Body of pancreas (tissue), 4 donors: ENCODE measurements at regions not wholly inside any gene's neighbourhood (a gene's known extent, or its start where the extent isn't known, plus 50 kb on each side); places are given as distances from the start of the nearest gene placed in this dataset.

ENCODE experiments used
- ATAC-seq: fragments of 150-250 bp; one replicate; pipeline ENCODE4 v1.9.1; 2016
- DNase-seq, 4 donors: peaks; one replicate each; pipeline ENCODE4 v3.0.0-alpha.2; 2019
- H3K27ac ChIP-seq, 4 donors: fragments of 200-600 bp; sonication (generic); 1 replicate in 3 of 4; 2 replicates in 1 of 4; pipeline versions ENCODE4 v1.5.1 to v1.6.1; 2016 to 2019; ENCODE audit warnings: mild to moderate bottlenecking in 1 of 4, mixed read lengths in 1 of 4, moderate library complexity in 1 of 4
- H3K27me3 ChIP-seq, 2 donors: fragments of 200-600 bp; sonication (generic); one replicate each; pipeline ENCODE4 v1.6.0; 2016; ENCODE audit warnings: mild to moderate bottlenecking in 1 of 2
- H3K36me3 ChIP-seq, 2 donors: fragments of 200-600 bp; sonication (generic); replicated peaks in 1 of 2; 2 replicates each; pipeline ENCODE4 v1.5.1; 2016; ENCODE audit warnings: low read depth in 2 of 2; ENCODE audit not compliant: insufficient read depth in 1 of 2
- H3K4me1 ChIP-seq: fragments of 200-600 bp; sonication (generic); one replicate; pipeline ENCODE4 v1.6.0; 2016
- H3K4me3 ChIP-seq, 2 donors: fragments of 200-600 bp; sonication (generic); 1 replicate in 1 of 2; 2 replicates in 1 of 2; pipeline ENCODE4 v1.5.1; 2016 to 2019
- H3K9me3 ChIP-seq, 3 donors: fragments of 200-600 bp; sonication (generic); 1 replicate in 2 of 3; 2 replicates in 1 of 3; pipeline ENCODE4 v1.5.1; 2016
- CTCF ChIP-seq, 7 experiments: fragments of 450-650 bp in 4 of 7; fragments of 200-600 bp in 3 of 7; sonication (generic) in 3 of 7; IDR thresholded peaks; one replicate each; pipeline ENCODE4 v1.5.1; 2016 to 2019; ENCODE audit warnings: antibody characterized with exemption in 7 of 7
- POLR2A ChIP-seq, 3 donors: fragments of 450-650 bp; IDR thresholded peaks; one replicate each; pipeline ENCODE4 v1.6.1; 2016; ENCODE audit warnings: antibody characterized with exemption in 3 of 3, mild to moderate bottlenecking in 2 of 3
- WGBS, 2 donors: methylation state at CpG; one replicate each; pipeline ENCODE4 v1.1.5; 2017; 5-methylcytosine and 5-hydroxymethylcytosine counted together
- intact Hi-C: fragments of 100-400 bp; cut with DNase I; formaldehyde crosslinking; loops from one replicate; pipeline ENCODE4 v1.15.1; 2023

DNA sequence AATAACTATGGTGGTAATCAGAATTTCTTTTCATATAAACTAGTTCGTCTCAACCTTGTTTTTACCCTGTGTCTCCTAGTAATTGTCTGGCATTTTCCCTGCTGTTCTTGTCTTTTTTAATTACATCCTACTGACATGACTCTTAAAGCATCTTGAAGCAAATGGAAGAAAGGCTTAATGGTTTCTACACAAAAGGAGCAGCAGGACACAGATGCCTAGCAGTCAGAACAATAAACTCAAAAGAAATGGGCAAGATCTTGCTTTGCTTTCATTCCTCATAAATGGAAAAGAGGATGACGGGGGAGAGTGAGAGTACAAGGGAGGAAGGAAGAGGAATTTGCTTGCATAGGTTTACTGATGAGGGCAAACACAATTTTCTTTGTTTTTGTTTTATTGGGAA lies 293.2 kb upstream of the EMCN start:
- intact Hi-C loops, result no loop called here
- DNase-seq (no peak), ATAC-seq (no peak)
- no peaks in the 10 kb centered on the region for H3K36me3 ChIP-seq
- H3K4me1 ChIP-seq, result no peaks in the 10 kb centered on the region
- no peak overlapping the region for H3K4me3 ChIP-seq
- no peaks in the 10 kb centered on the region for H3K9me3 ChIP-seq
- 59 to 81% methylated on average over 2 of the region's 2 CpGs for WGBS, 2 donors
- H3K27me3 ChIP-seq, result no peaks in the 10 kb centered on the region
- TF ChIP-seq POLR2A (IDR thresholded peaks at IDR 0.05) (no peak), CTCF (IDR thresholded peaks at IDR 0.05) (no peak)
- H3K27ac ChIP-seq, result no peak overlapping the region

- Histone ChIP-seq H3K27me3 (no peaks in the 10 kb centered on the region), H3K36me3 (no peaks in the 10 kb centered on the region), H3K4me1 (no peaks in the 10 kb centered on the region), H3K9me3 (no peaks in the 10 kb centered on the region), H3K27ac (no peak overlapping the region), H3K4me3 (no peak overlapping the region)
- TF ChIP-seq POLR2A (IDR thresholded peaks at IDR 0.05), result no peak
- no peak for TF ChIP-seq CTCF (IDR thresholded peaks at IDR 0.05)
- WGBS, 2 donors, result 61 to 63% methylated on average over 2 of the region's 2 CpGs
- no peak for ATAC-seq
- intact Hi-C loops, result no loop called here
- DNase-seq, result no peak
These were observed 291.7 kb upstream of the EMCN start for GRCh38 chr4:100809506-100809905.

DNA sequence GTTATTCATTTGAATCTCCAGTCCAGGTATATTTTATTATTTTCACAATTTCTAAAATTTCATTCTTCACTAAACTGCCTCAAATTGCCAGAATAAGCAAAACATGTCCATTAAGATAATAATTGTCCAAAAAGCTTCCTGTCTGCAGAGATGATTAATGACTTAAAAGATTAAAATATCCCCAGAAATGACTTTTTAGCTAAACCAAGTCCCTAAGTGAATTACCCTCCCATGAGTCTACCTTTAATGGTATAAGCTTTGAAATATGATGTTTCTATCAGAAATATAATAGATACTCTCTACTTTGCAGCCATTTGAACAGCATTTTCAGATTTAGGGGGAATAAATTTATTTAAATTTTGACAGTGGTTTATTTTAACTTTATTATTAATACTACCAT lies 289.2 kb upstream of the EMCN start:
- intact Hi-C loops, result no loop called here
- Histone ChIP-seq H3K36me3 (no peaks in the 10 kb centered on the region), H3K27me3 (no peaks in the 10 kb centered on the region), H3K4me1 (no peaks in the 10 kb centered on the region), H3K27ac (no peak overlapping the region), H3K4me3 (no peak overlapping the region), H3K9me3 (no peaks in the 10 kb centered on the region)
- DNase-seq, result no peak
- TF ChIP-seq CTCF (IDR thresholded peaks at IDR 0.05), result no peak
- TF ChIP-seq POLR2A (IDR thresholded peaks at IDR 0.05), result no peak
- no peak for ATAC-seq

DNA sequence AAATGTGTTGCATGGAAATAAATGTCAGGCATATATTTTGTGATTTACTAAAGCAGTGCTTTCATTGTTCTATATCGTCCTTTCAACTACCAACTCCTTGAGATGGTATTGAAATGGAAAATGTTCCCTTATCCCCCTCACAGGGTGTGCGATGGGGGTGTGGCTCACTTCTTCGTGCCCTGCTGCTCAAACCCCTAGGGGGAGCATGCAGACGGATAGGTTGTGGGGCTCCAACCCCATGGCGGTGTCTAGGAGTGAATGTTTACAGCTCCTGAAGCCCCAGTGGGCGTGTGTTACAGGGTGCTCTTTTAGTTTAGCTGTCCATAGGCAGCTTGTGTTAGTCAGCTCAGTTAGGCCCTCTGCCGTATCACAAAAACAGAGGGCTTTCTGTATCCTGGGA lies 287.7 kb upstream of the EMCN start:
- Histone ChIP-seq H3K27me3 (no peaks in the 10 kb centered on the region), H3K9me3 (no peaks in the 10 kb centered on the region), H3K36me3 (no peaks in the 10 kb centered on the region), H3K27ac (no peak overlapping the region), H3K4me3 (no peak overlapping the region), H3K4me1 (no peaks in the 10 kb centered on the region)
- whole genome bisulfite sequencing, 2 donors, result 73 to 85% methylated on average over 7 of the region's 7 CpGs
- TF ChIP-seq CTCF (IDR thresholded peaks at IDR 0.05) (no peak), POLR2A (IDR thresholded peaks at IDR 0.05) (no peak)
- ATAC-seq (no peak), DNase-seq (no peak)
- intact Hi-C loops, result no loop called here

DNA sequence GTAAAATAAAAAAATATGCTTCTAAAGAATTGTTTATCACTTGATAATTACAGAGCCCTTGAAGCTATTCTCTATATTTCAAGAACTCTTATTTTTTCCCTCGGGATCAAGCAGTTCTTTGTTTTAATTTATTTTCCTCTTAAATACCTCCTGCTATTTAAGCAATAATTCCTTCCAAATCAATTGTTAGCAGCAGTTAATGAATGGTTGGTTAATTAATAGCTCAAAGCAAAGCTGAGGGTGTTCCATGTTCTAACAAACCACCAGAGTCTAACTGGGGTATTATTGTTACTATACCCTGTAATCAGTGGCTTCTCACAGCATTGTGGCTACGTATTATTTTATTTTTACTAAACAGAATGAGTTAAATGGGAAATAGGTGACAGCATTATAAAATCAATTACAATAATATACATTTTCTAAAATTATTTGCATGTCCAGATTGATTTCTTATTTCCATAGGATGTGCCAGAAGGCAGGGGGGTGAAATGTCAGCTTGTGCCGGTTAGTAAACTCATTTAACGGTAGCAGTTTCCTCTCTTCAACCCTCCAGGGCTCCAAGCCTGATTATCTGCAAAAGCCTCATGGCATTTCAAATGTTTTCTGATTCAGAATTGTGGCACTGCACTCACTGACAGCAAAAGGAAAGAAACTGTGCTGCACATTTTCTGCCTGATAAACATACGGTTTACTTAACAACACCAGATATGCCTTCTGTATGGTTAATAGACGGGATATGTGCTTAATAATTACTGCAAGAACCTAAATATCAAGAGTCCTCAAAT lies 286.9 kb upstream of the EMCN start:
- TF ChIP-seq POLR2A (IDR thresholded peaks at IDR 0.05) (no peak), CTCF (IDR thresholded peaks at IDR 0.05) (no peak)
- ATAC-seq, result no peak
- Histone ChIP-seq H3K4me3 (no peak overlapping the region), H3K4me1 (no peaks in the 10 kb centered on the region), H3K27me3 (no peaks in the 10 kb centered on the region), H3K27ac (no peak overlapping the region), H3K36me3 (no peaks in the 10 kb centered on the region), H3K9me3 (no peaks in the 10 kb centered on the region)
- intact Hi-C loops, result no loop called here
- WGBS, 2 donors, result 66 to 67% methylated on average over 6 of the region's 6 CpGs
- no peak for DNase-seq
